WTC11 (cell line): ENCODE measurements at regions not wholly inside any gene's neighbourhood (a gene's known extent, or its start where the extent isn't known, plus 50 kb on each side); places are given as distances from the start of the nearest gene placed in this dataset.

Experiments
- ATAC-seq: fragments of 200-7000 bp; cut with Tn5 transposase; 2 replicates; pipeline ENCODE4 v1.10.0; 2021; ENCODE audit warnings: mild to moderate bottlenecking, moderate library complexity
- CTCF ChIA-PET: fragments of 300-600 bp; sonication (Branson Sonifier 250); formaldehyde crosslinking; loops from one replicate; lab custom pipeline; 2021; ENCODE audit warnings: antibody characterized with exemption; lab: Charles Lee
- POLR2A ChIA-PET: fragments of 350-600 bp; sonication (Branson Sonifier 250); formaldehyde crosslinking; loops from one replicate; lab custom pipeline; 2021; ENCODE audit warnings: antibody characterized with exemption; lab: Charles Lee
- DNase-seq: peaks from one replicate; pipeline ENCODE4 v3.0.0; 2021; ENCODE audit warnings: low spot score
- H3K27ac Mint-ChIP-seq: 2 replicates; pipeline ENCODE4 v1.8.0; 2021; ENCODE audit warnings: mixed read lengths
- H3K27me3 Mint-ChIP-seq: 2 replicates; pipeline ENCODE4 v1.8.0; 2021; ENCODE audit warnings: low read depth, mild to moderate bottlenecking, moderate library complexity, mixed read lengths
- H3K36me3 Mint-ChIP-seq: 2 replicates; pipeline ENCODE4 v1.8.0; 2021; ENCODE audit warnings: mixed read lengths
- H3K4me1 Mint-ChIP-seq: 2 replicates; pipeline ENCODE4 v1.8.0; 2022; ENCODE audit warnings: mixed read lengths
- H3K4me3 Mint-ChIP-seq: 2 replicates; pipeline ENCODE4 v1.8.0; 2021; ENCODE audit warnings: mild to moderate bottlenecking, moderate library complexity, mixed read lengths
- H3K9me3 Mint-ChIP-seq: 2 replicates; pipeline ENCODE4 v1.8.0; 2021; ENCODE audit warnings: mixed read lengths
- CBFB ChIP-seq: sonication (generic); formaldehyde crosslinking; IDR thresholded peaks from 2 replicates; pipeline ENCODE4 v1.8.1; 2022; ENCODE audit warnings: mild to moderate bottlenecking, low read depth, missing genetic modification reagents
- ETV6 ChIP-seq: sonication (generic); formaldehyde crosslinking; IDR thresholded peaks from 2 replicates; pipeline ENCODE4 v1.8.1; 2022; ENCODE audit warnings: mild to moderate bottlenecking, missing genetic modification reagents
- FOXJ3 ChIP-seq: sonication (generic); formaldehyde crosslinking; IDR thresholded peaks from 2 replicates; pipeline ENCODE4 v1.9.0; 2021; ENCODE audit warnings: missing genetic modification reagents, mild to moderate bottlenecking, borderline replicate concordance
- GABPB1 ChIP-seq: sonication (generic); formaldehyde crosslinking; IDR thresholded peaks from 2 replicates; pipeline ENCODE4 v1.8.1; 2023; ENCODE audit warnings: mild to moderate bottlenecking, missing genetic modification reagents
- JUN ChIP-seq: sonication (generic); formaldehyde crosslinking; IDR thresholded peaks from 2 replicates; pipeline ENCODE4 v1.8.0; 2023; ENCODE audit warnings: mild to moderate bottlenecking, missing genetic modification reagents
- PREB ChIP-seq: sonication (generic); formaldehyde crosslinking; IDR thresholded peaks from 2 replicates; pipeline ENCODE4 v1.8.1; 2022; ENCODE audit warnings: mild to moderate bottlenecking, missing genetic modification reagents, moderate library complexity, borderline replicate concordance
- RELA ChIP-seq: sonication (generic); formaldehyde crosslinking; IDR thresholded peaks from 2 replicates; pipeline ENCODE4 v1.8.1; 2022; ENCODE audit warnings: missing genetic modification reagents, mild to moderate bottlenecking, borderline replicate concordance
- RORB ChIP-seq: fragments of 250-450 bp; sonication (Bioruptor Pico); IDR thresholded peaks from 2 replicates; pipeline ENCODE4 v1.9.0; 2021; ENCODE audit warnings: mild to moderate bottlenecking
- SOX15 ChIP-seq: fragments of 250-450 bp; sonication (Bioruptor Pico); IDR thresholded peaks from 2 replicates; pipeline ENCODE4 v1.9.0; 2021; ENCODE audit warnings: mild to moderate bottlenecking
- SP1 ChIP-seq: sonication (generic); formaldehyde crosslinking; conservative IDR thresholded peaks from 2 replicates; pipeline ENCODE4 v1.8.1; 2022; ENCODE audit warnings: missing genetic modification reagents
- TEAD1 ChIP-seq: sonication (generic); formaldehyde crosslinking; IDR thresholded peaks from 2 replicates; pipeline ENCODE4 v1.8.0; 2022; ENCODE audit warnings: mild to moderate bottlenecking, missing genetic modification reagents
- TEAD4 ChIP-seq: sonication (generic); formaldehyde crosslinking; IDR thresholded peaks from 2 replicates; pipeline ENCODE4 v1.8.0; 2022; ENCODE audit warnings: mild to moderate bottlenecking, missing genetic modification reagents
- ZBTB21 ChIP-seq: sonication (generic); formaldehyde crosslinking; IDR thresholded peaks from 2 replicates; pipeline ENCODE4 v1.8.1; 2023; ENCODE audit warnings: mild to moderate bottlenecking, missing genetic modification reagents, borderline replicate concordance
- ZNF219 ChIP-seq: sonication (generic); formaldehyde crosslinking; IDR thresholded peaks from 2 replicates; pipeline ENCODE4 v1.8.0; 2023; ENCODE audit warnings: missing genetic modification reagents, mild to moderate bottlenecking, borderline replicate concordance
- ZNF317 ChIP-seq: sonication (generic); formaldehyde crosslinking; IDR thresholded peaks from 2 replicates; pipeline ENCODE4 v1.8.1; 2023; ENCODE audit warnings: low read depth, mild to moderate bottlenecking, moderate library complexity, missing genetic modification reagents, borderline replicate concordance
- ZNF396 ChIP-seq: fragments of 250-450 bp; sonication (Bioruptor Pico); IDR thresholded peaks from 2 replicates; pipeline ENCODE4 v1.8.0; 2021; ENCODE audit warnings: mild to moderate bottlenecking, moderate library complexity, borderline replicate concordance
- ZNF423 ChIP-seq: fragments of 250-450 bp; sonication (Bioruptor Pico); IDR thresholded peaks from 2 replicates; pipeline ENCODE4 v2.1.2; 2022; ENCODE audit warnings: mild to moderate bottlenecking, moderate library complexity
- ZSCAN18 ChIP-seq: fragments of 250-450 bp; sonication (Bioruptor Pico); IDR thresholded peaks from 2 replicates; pipeline ENCODE4 v2.1.2; 2022; ENCODE audit warnings: mild to moderate bottlenecking, moderate library complexity
- TF ChIP-seq, protein P1 (sequence below): fragments of 250-450 bp; sonication (Bioruptor Pico); IDR thresholded peaks from 2 replicates; pipeline ENCODE4 v1.9.0; 2021; ENCODE audit warnings: mild to moderate bottlenecking
- TF ChIP-seq, protein P2 (sequence below): fragments of 250-450 bp; sonication (Bioruptor Pico); IDR thresholded peaks from 2 replicates; pipeline ENCODE4 v1.8.0; 2021; ENCODE audit warnings: mild to moderate bottlenecking
- TF ChIP-seq, protein P3 (sequence below): sonication (generic); formaldehyde crosslinking; IDR thresholded peaks from 2 replicates; pipeline ENCODE4 v1.8.1; 2023; ENCODE audit warnings: mild to moderate bottlenecking, moderate library complexity, missing genetic modification reagents
- TF ChIP-seq, protein P4 (sequence below): sonication (generic); formaldehyde crosslinking; IDR thresholded peaks from 2 replicates; pipeline ENCODE4 v1.8.1; 2022; ENCODE audit warnings: low read depth, missing genetic modification reagents, borderline replicate concordance
- TF ChIP-seq, protein P5 (sequence below): sonication (generic); formaldehyde crosslinking; IDR thresholded peaks from 2 replicates; pipeline ENCODE4 v1.8.1; 2022; ENCODE audit warnings: missing genetic modification reagents, borderline replicate concordance

DNA sequence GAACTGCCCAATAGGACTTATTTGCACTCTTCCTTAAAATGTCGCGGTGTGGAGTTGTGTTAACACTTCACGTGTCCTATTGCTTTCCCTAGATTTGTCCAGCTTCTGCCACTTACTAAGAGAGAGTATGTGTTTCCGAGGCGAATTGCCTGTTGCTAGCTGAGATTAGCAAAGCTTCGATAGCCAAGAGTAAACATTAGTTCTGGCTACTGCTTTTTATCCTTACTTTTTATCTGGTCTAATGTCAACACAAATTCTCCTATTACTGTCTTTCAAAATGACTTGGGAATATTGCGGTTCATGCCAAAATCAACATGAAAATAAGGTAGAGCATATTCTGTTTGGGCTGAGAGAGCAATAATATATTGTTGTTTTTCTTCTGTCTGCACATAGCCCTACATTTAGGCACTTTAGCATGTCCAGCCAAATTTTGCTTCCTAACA is 90.4 kb upstream of the VEGFC start (continued):
- TF ChIP-seq ZSCAN18 (CRISPR knock-in tag), result no peak

DNA sequence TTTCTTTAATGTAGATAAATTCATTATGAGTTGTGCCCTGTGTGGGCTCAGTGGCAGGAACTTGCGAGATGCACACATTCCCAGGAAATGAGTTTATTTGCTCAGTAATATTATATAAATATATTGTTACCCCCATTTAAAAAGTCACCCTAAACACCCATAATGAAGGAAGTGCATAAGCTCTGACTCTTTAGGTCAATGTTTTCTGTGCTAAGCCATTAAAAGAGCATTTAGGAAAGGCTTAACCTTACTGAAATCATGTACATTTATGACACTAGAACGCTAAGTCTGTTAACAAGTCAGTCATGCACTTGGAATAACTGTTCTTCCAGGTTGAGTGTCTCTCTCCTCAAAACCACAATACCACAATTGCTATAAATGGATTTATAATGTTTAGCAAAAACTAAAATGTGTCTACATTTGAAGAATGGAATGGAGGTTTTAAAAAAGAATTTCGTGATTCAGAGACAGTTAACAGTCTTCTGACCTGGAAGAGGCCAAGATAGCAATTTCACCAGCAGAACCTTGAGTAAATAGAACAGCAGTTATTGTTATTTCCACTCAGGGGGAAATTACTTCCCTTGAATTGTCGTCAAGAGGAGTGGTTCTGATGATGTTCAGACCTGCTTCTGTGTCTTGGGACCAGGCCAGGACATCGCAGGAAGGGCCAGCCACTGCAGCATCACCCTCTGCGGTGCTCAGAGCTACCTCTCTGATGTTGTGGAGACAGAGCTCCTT is 91.1 kb upstream of the VEGFC start:
- no peaks in the 10 kb centered on the region for H3K9me3 Mint-ChIP-seq
- H3K27ac Mint-ChIP-seq, result no peak overlapping the region
- ATAC-seq, result no peak
- H3K27me3 Mint-ChIP-seq, result no peaks in the 10 kb centered on the region
- no peak overlapping the region for H3K4me3 Mint-ChIP-seq
- ChIA-PET POLR2A (no interaction called here), CTCF (no interaction called here)
- TF ChIP-seq SOX15 (CRISPR knock-in tag) (no peak), ETV6 (no peak), CBFB (CRISPR knock-in tag) (no peak), ZNF423 (no peak), TEAD4 (CRISPR knock-in tag) (no peak), GABPB1 (no peak), RORB (CRISPR knock-in tag) (no peak), ZBTB21 (CRISPR knock-in tag) (no peak)
- TF ChIP-seq, protein P1, sequence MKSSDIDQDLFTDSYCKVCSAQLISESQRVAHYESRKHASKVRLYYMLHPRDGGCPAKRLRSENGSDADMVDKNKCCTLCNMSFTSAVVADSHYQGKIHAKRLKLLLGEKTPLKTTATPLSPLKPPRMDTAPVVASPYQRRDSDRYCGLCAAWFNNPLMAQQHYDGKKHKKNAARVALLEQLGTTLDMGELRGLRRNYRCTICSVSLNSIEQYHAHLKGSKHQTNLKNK (CRISPR knock-in tag), result no peak
- TF ChIP-seq, protein P2, sequence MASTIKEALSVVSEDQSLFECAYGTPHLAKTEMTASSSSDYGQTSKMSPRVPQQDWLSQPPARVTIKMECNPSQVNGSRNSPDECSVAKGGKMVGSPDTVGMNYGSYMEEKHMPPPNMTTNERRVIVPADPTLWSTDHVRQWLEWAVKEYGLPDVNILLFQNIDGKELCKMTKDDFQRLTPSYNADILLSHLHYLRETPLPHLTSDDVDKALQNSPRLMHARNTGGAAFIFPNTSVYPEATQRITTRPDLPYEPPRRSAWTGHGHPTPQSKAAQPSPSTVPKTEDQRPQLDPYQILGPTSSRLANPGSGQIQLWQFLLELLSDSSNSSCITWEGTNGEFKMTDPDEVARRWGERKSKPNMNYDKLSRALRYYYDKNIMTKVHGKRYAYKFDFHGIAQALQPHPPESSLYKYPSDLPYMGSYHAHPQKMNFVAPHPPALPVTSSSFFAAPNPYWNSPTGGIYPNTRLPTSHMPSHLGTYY (CRISPR knock-in tag), result no peak
- peaks cover 5% of the 10 kb centered on the region; the same call in 1 of the 2 replicates for H3K4me1 Mint-ChIP-seq
- DNase-seq, result no peak
- no peaks in the 10 kb centered on the region for H3K36me3 Mint-ChIP-seq

- no peak for ATAC-seq
- Mint-ChIP-seq H3K4me1 (peaks cover 2% of the 10 kb centered on the region; the same call in 1 of the 2 replicates), H3K4me3 (no peak overlapping the region), H3K27me3 (no peaks in the 10 kb centered on the region), H3K9me3 (no peaks in the 10 kb centered on the region), H3K27ac (no peak overlapping the region), H3K36me3 (no peaks in the 10 kb centered on the region)
- ChIA-PET POLR2A (no interaction called here), CTCF (no interaction called here)
- DNase-seq, result no peak
- TF ChIP-seq PREB (CRISPR knock-in tag) (no peak), ZNF317 (CRISPR knock-in tag) (no peak), RELA (CRISPR knock-in tag) (no peak), ZBTB21 (CRISPR knock-in tag) (no peak), GABPB1 (no peak), TEAD1 (CRISPR knock-in tag) (no peak), FOXJ3 (no peak), SP1 (CRISPR knock-in tag) (no peak), ZNF219 (no peak), SOX15 (CRISPR knock-in tag) (no peak), JUN (no peak), ZNF396 (CRISPR knock-in tag) (no peak)
- TF ChIP-seq, protein P3, sequence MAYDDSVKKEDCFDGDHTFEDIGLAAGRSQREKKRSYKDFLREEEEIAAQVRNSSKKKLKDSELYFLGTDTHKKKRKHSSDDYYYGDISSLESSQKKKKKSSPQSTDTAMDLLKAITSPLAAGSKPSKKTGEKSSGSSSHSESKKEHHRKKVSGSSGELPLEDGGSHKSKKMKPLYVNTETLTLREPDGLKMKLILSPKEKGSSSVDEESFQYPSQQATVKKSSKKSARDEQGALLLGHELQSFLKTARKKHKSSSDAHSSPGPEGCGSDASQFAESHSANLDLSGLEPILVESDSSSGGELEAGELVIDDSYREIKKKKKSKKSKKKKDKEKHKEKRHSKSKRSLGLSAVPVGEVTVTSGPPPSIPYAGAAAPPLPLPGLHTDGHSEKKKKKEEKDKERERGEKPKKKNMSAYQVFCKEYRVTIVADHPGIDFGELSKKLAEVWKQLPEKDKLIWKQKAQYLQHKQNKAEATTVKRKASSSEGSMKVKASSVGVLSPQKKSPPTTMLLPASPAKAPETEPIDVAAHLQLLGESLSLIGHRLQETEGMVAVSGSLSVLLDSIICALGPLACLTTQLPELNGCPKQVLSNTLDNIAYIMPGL (CRISPR knock-in tag), result no peak
- TF ChIP-seq, protein P4, sequence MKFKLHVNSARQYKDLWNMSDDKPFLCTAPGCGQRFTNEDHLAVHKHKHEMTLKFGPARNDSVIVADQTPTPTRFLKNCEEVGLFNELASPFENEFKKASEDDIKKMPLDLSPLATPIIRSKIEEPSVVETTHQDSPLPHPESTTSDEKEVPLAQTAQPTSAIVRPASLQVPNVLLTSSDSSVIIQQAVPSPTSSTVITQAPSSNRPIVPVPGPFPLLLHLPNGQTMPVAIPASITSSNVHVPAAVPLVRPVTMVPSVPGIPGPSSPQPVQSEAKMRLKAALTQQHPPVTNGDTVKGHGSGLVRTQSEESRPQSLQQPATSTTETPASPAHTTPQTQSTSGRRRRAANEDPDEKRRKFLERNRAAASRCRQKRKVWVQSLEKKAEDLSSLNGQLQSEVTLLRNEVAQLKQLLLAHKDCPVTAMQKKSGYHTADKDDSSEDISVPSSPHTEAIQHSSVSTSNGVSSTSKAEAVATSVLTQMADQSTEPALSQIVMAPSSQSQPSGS, result no peak
- TF ChIP-seq, protein P5, sequence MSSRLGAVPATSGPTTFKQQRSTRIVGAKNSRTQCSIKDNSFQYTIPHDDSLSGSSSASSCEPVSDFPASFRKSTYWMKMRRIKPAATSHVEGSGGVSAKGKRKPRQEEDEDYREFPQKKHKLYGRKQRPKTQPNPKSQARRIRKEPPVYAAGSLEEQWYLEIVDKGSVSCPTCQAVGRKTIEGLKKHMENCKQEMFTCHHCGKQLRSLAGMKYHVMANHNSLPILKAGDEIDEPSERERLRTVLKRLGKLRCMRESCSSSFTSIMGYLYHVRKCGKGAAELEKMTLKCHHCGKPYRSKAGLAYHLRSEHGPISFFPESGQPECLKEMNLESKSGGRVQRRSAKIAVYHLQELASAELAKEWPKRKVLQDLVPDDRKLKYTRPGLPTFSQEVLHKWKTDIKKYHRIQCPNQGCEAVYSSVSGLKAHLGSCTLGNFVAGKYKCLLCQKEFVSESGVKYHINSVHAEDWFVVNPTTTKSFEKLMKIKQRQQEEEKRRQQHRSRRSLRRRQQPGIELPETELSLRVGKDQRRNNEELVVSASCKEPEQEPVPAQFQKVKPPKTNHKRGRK (CRISPR knock-in tag), result no peak
Measured at GRCh38 chr4:176885224-176885623, 92.5 kb upstream of the VEGFC start.
